Muscle of back (tissue), 3 donors: ENCODE measurements at regions not wholly inside any gene's neighbourhood (a gene's known extent, or its start where the extent isn't known, plus 50 kb on each side); places are given as distances from the start of the nearest gene placed in this dataset.
A peak's percentile ranks its signal among the peaks of the same experiment; 100 is the strongest.
"Not testable (repeated sequence)": the region's sequence is repeated elsewhere in the genome, so short reads cannot be mapped to it uniquely, and the experiment has no call there.

Experiments used
- DNase-seq, 3 donors: peaks; one replicate each; pipeline versions ENCODE4 v3.0.0 to v3.0.0-alpha.2; 2013

DNA sequence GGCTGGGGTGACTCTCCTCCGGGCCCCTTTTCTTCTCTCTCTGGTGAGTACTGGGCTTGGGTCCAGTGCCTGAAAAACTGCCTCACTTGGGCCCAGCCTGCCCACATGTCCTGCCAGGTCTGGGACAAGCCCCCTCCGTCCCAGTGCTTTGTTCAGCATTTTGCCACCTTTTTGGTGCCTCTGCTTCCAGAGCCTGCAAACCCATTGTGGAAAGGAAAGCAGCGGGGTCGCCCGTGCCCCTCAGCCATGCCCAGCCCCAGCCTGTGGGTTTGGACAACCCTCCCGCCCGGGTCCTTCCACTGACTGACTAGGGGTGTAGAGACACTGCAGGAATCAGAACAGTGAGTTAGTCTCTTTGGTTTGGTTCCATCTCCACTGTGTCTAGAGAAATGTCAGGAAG is 140.7 kb upstream of the ALKAL2 start:
- no peak for DNase-seq

DNA sequence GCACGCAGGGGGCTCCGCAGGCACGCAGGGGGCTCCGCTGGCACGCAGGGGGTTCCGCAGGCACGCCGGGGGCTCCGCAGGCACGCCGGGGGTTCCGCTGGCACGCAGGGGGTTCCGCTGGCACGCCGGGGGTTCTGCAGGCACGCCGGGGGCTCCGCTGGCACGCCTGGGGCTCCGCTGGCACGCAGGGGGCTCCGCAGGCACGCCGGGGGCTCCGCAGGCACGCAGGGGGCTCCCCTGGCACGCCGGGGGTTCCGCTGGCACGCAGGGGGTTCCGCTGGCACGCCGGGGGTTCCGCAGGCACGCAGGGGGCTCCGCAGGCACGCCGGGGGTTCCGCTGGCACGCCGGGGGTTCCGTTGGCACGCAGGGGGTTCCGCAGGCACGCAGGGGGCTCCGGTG is 138.8 kb upstream of the ALKAL2 start:
- DNase-seq, result not testable (repeated sequence)

DNA sequence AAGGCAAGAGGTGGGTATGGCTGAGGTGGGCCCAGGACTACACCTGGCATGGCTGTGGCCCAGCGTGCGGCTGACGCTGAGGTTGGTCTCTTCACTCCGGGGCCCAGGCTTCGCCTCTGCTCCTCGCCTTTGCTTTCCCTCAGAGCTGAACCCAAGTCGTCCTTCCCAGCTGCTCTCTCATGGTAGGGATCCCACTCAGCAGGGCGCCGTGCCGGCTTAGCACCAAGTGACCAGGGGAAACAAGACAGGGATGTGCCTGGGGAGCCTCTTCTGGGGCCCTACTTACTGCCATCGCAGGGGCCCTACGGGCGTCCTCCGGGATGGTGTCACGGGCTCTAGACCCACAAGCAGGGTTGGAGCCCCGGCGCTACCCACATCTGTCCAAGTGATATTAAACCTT is 138.1 kb upstream of the ALKAL2 start:
- DNase-seq, result no peak

DNA sequence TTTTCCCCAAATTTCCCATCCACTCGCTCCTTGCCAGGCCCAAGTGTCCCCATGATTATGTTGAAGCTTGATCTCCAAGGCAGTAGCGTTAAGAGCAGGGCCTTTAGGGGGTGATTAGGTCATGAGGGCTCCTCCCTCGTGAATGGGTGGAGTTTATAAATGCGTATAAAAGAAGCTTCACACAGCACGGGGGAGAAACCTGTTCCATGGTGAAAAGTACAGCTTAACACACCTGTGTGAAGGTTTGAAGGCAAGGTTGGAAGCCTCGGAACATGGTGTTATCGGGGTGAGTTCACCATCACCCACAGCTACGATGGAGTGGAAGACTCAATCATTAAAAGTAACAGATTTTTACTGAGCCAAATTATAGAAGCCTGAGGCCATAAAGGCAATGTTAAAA is 137.4 kb upstream of the ALKAL2 start:
- DNase-seq, result no peak

DNA sequence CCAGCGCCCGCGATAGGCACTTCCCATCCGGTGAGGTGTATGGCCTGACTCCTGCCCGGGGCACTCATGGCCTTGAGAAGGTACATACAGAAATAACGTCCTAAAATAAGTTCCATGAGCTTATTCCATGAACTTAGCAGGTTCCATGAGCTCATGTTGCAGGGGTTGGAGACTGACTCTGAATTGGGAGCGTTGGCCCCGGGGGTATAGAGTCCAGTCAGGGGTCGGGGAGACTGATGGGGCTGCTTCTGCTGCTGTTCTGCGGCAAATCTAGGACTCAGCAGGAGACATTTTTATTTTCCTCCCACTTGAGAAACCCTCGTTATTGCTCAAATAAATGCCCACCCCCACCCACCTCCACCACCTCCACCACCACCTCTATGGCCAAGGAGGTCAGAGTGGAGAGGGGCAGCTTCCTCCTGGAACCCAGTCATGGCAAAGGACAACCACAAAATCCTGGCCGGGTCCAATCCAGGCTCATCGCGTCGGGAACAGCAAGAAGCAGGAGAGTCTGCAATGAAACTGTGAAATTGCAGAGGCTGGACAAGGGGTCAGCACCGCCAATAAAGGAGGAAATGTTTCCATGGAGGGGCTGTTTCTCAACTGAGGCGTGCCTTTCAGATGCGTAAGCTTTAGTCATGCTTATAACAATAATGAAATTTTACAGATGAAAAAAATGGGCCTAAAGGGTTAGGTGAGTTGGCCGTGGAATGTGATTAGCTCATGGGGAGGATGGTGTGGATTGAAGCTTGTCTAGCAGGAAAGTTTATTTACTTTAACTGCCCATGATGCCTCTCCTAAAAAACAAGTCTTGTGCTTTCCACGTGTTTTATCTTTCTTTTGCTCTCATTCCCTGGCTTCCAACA is 136.6 kb upstream of the ALKAL2 start:
- no peak for DNase-seq

DNA sequence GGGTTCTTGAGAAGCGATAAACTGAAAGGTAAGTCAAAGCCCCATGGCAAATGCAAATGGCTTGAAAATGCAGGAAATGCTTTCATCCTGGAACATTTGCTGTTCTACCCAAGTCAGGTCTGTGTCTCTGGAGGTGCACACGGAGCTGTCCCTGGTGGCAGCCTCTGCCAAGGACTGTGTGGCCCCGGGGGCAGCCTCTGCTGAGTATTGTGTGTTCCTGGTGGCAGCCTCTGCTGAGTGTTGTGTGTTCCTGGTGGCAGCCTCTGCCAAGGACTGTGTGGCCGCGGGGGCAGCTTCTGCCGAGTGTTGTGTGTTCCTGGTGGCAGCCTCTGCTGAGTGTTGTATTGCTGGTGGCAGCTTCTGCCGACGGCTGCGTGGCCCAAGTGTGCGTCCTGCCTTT is 135.6 kb upstream of the ALKAL2 start:
- no peak for DNase-seq

DNA sequence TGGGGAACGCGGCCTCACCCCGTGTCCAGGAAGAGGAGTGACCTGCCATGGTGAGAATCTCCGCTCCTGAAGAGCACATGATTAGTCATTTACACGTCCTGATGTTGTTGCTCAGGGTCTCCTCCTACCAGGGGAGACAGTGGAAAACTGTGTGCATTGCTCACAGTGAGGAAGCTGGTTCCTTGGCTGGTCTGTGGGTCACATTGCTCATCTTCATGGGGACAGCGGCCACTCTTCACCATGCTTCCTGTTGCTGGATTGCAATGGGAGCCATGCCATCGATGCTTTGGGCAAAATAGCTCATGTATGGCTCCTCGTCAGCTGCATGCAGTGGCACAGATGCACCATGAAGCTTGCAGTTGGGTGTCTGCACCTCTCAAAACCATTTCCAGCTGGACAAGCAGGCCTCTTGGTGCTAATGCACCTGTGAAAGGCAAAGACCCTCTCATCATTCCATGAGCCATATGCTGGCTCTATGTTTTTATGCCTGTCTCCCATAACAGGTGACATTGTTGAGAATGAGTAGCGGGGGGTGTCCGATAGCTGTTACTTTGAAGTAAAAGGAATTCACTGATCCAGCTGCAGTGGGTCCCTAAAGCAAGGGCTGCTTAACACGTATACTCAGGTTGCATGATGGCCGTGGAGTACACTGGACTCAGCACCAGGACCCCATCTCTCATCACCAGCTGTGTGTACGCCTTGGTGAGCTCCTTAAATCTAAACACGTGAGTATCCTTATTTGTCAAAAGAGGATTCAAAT is 135.0 kb upstream of the ALKAL2 start:
- DNase-seq, result no peak

DNA sequence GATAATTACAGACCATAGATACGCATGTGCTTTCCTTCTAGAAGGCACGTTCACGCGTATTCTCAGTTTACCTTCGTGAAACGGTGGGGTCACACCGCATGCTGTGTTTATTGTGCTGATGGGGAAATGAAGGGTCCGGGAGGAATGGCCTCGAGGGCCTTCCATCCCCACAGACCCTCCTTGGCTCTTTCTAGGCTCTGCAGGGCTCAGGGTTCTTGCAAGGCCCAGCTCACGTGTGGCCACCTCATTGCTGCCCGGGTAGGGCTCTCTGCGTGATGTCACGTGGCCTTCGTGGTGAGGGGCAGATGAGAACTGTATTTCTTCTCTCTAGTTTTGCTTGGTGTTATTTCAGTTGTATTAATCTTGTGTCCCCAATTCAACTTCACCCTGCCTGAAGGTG is 133.5 kb upstream of the ALKAL2 start:
- DNase-seq, result no peak

DNA sequence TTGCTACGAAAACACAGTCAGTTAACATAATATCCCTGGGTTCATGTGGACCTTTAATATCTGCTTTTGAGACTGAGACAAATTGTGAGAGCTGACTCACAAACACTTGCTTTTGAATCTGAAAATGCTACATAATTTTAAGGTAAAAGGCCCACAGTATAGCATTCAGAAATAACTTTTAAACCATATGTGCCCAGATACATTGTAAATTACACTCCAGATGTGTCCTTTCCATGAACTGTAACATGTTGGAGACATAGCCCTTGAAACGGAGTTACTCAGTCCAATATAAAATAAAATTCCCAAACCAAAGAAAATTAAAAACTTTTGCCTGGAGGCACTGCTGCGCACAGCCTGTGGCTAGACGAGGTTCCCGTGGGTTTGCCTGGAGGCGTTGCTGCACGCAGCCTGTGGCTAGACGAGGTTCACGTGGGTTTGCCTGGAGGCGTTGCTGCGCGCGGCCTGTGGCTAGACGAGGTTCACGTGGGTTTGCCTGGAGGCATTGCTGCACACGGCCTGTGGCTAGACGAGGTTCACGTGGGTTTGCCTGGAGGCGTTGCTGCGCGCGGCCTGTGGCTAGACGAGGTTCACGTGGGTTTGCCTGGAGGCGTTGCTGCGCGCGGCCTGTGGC is 131.9 kb upstream of the ALKAL2 start:
- DNase-seq, result peak; percentile 0 to 57 (median 11)

DNA sequence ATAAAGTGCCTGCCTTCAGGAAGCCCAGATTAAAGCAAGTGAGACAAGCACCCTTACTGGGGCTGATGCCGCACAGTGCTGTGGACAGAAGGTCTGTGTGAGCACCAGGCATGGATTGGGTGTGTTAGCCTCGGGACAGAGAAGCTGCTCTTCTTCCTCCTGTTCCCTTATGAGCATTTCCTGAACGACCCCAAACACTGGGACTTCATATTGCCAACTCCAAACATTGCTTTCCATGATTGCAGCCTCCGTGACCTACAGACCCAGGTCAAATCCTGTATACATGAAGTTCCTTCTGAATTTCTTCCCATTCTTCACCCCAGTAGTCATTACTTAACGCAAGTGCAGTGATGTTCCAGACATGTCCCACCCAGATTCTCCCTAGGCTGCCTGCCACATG is 129.8 kb upstream of the ALKAL2 start:
- DNase-seq, result no peak

DNA sequence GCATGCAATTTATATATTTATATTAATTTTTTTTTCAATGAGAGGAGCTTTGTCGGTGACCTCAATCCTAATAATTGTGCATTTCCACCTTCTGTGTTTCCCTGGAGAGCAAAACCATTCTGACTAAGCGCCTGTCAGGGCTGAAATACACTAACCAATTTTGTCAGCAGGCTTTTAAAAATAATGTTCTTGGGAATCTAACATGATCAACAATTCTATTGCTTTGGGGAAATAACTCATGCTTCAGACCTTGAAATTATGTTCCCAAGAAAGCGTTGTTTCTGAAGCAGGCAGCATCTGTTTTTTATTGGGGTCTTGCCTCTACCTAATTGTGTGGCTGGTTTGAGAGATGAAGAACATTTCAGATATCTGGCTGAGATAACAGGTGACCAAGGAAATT is 129.1 kb upstream of the ALKAL2 start:
- no peak for DNase-seq

DNA sequence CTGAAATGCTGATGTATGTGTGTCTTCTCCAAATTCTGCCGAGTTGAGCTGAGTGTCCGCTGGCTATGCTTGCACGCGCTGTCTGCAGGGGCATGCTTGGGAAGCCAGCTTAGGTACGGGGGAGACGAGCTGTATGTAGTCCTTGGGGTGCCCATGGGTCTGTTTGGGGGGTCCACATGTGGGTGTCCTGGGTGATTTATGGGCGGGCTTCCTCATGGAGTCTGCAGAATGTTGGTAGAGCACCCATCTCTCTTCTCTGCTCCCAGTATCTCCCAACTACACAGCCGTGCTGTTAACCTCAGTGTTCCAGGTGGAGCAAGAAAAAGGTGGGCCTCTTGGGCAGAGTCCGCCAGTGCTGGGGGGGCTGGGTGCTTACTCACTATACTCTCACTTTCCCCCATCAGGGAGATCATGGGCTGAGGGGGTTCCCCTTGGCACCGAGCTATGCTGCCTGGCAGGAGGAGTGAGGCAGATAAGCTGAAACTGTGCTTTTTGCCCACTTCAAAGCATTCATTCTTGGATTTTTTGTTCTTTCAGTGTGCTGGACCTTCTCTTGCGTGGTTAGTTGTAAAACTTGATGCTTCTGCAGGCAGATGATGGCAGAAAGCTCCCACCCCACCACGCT is 128.2 kb upstream of the ALKAL2 start:
- DNase-seq, result no peak

DNA sequence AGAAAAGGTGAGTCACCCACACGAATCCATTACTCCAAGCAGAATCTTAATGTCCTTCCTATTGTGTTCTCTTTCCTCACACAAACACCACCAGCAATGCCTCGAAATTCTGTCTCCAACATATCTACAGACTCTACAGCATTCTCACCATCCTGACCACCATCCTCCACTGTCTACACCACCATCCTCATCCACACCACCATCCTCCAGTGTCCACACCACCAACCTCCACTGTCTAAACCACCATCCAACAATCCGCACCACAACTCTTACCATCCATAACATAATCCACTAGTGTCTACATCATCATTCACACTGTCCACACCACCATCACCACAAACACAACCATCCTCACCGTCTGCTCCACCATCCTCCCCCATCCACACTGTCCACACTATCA is 121.6 kb upstream of the ALKAL2 start:
- DNase-seq, result no peak

DNA sequence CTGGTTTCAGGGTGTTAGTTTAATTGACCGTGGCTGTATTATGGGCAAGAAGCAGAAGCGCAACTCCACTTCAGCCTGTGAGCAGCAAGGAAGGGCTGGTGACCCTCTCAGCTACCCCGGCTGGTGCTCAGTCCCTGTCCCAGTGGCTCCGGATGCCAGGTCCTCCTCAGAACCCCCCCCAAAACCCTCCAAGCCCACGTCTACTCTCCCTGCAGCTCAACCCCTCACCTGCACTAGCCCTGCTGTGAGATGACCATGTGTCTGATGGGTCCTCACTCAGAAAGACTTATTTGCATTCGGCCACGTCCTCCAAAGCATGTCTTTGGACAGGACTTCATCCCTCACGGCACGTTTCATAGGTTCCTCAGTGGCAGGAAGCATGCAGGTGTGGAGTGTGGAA is 119.7 kb upstream of the ALKAL2 start:
- DNase-seq, result no peak

DNA sequence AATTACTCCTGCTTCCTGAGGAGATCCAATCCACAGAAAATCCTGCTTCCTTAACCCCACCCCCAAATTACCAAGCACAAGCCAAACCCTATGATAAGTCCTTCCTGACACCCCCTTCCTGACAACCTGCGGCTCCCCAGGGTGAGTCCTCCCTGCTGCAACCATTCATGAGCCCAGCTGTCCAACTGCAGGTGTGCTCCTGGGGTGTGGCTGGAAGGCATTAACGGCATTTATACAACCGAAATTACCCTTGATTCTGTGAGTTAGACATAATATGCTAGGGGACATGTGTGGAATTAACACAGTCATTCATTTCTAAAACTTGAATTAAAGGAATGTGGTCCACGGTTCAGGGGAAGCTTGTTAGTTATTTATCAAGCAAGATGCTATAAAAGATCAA is 119.0 kb upstream of the ALKAL2 start:
- no peak for DNase-seq

DNA sequence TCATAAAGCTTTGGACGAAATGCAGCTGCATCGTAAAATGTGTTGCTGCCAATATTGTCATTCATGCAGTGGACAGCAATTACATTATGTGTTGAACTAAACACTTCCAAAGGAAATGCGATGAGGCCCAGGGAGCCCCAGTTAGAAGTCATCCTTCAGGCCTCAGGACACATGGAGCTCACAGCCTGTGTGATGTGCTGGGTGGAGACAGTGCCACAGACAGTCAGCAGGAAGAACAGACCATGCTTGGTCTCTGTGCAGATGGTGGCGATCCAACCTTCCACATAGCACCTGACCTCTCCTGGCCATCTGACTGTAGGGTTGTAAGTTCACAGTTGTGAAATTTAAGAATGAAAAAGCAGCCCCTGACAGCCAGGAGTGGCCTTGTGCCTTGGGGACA is 118.3 kb upstream of the ALKAL2 start:
- no peak for DNase-seq

DNA sequence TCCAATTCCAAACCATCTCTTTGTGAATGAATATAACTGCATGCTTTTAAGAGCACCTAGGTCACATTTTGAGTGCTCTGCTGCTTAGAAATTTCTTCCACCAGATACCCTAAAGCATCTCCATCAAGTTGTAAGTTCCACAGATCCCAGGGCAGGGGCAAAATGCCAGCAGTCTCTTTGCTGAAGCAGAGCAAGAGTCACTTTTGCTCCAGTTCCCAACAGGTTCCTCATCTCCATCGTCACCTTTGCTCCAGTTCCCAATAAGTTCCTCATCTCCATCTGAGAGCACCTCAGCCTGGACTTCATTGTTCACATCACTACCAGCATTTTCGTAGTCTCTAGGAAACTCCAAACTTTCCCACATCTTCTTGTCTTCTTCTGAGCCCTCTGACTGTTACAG is 116.7 kb upstream of the ALKAL2 start:
- no peak for DNase-seq

DNA sequence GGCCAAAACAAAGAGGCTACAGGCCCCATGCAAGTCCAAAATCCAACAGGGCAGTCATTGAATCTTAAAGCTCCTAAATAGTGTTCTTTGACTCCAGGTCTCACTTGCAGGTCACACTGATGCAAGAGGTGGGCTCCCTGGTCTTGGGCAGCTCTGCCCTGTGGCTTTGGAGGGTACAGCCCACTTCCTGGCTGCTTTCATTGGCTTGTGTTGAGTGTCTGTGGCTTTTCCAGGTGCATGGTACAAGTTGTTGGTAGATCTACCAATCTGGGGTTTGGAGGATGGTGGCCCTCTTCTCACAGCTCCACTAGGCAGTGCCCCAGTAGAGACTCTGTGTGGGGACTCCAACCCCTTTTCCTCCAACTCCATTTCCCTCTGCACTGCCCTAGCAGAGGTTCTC is 115.8 kb upstream of the ALKAL2 start:
- DNase-seq, result no peak

DNA sequence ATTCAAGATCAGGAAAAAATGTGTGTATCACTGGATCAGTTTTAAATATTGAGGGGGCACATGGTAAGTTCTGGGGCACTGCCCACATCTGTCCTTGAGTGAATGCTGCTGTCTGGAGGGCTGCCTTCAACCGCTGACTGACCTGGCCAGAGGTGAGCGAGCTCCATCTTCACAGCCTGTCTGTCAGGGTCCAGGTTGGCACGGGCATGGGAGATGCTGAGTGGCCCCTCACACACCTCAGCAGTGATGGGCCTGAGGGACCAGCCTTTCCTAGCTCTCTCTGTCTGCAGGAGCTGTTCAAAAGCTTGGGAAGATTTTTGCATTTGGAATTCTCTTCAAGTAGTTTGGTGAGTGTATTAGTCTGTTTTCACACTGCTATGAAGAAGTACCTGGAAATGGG is 114.8 kb upstream of the ALKAL2 start:
- DNase-seq, result no peak

DNA sequence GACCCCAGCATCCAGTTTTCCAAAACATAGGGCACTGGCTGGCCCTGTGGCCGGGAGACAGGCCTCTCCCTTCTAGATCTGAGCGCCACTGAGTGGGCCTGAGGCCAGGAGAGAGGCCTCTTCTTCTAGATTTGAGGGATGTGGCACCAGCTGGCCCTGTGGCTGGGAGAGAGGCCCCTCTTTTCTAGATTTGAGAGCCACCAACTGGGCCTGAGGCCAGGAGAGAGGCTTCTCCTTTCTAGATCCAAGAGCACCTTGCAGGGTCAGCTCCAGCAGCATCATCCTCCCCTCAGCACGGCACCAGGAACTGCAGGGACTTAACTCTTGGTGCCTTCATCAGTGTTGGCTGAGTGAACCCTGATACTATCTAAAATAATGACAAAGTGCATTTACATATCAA is 114.3 kb upstream of the ALKAL2 start:
- no peak for DNase-seq

DNA sequence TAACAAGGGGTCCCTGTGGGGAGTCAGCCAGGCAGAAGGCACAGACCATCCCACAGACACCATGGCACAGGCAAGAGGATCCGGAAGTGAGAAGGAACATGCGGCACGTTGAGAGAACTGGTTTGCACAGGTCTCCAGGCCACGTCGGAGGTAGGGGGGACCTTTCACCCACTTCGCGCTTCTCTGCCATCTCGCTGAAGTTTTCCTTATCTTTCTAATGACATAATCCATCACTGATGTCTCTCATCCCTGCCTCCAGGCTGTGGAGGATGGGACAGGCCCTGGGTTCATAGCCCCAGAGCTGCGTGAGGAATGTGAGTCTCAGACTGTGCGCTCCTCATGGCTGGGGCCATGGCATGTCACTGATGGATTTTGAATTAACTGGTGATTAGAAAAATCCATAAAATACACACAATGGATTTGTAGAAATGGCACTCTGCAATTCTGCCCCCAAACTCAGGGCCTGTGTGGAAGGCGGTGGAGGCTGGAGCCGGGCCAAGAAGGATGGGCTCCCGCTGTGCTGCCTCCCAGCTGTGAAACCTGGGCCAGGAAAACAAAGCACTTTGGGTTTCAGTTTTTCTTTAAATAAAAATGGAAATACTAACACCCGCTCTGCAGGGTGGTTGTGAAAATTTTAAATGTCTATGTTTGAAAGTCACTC is 113.3 kb upstream of the ALKAL2 start:
- DNase-seq, result no peak

DNA sequence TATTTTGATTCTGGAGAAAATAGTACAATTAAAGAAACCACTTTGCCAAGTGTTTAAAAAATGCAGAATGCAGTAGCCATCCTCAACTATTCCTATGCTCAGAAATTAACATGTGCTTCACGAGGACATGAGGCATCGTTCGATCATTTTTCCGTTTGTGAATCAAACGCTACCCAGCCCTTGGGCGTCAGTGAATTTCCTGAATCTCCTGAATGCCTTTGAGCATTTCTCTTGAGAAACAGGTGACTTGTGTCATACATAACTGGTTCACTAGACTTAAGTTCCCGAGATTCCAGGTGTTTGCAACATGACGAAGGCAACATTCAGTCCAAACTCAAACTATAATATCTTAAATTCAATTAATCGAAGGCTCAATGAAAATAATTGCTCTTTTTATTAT is 110.0 kb upstream of the ALKAL2 start:
- DNase-seq, result no peak
